MM.1S (cell line): ENCODE measurements at regions not wholly inside any gene's neighbourhood (a gene's known extent, or its start where the extent isn't known, plus 50 kb on each side); places are given as distances from the start of the nearest gene placed in this dataset.

Experiments
- DNase-seq: peaks from one replicate; pipeline ENCODE4 v3.0.0-alpha.2; 2015
- H2AFZ ChIP-seq: fragments of 300-600 bp; sonication (generic); 2 replicates; pipeline ENCODE4 v1.6.0; 2016; ENCODE audit warnings: antibody characterized with exemption, low read length
- H3F3A ChIP-seq: fragments of 300-600 bp; sonication (generic); 2 replicates; pipeline ENCODE4 v1.6.1; 2016; ENCODE audit warnings: mild to moderate bottlenecking, antibody characterized with exemption, low read length, moderate library complexity, mixed read lengths; ENCODE audit not compliant: insufficient read depth
- H3K27ac ChIP-seq: fragments of 300-600 bp; sonication (generic); 2 replicates; pipeline ENCODE4 v1.5.1; 2016; ENCODE audit warnings: mild to moderate bottlenecking, low read length
- H3K27me3 ChIP-seq: fragments of 300-600 bp; sonication (generic); replicated peaks from 2 replicates; pipeline ENCODE4 v1.6.0; 2016; ENCODE audit warnings: low read length; ENCODE audit not compliant: insufficient read depth
- H3K36me3 ChIP-seq: fragments of 300-600 bp; sonication (generic); replicated peaks from 2 replicates; pipeline ENCODE4 v1.6.1; 2016; ENCODE audit warnings: mild to moderate bottlenecking, low read length, mixed read lengths; ENCODE audit not compliant: insufficient read depth
- H3K4me1 ChIP-seq: fragments of 300-600 bp; sonication (generic); 2 replicates; pipeline ENCODE4 v1.6.1; 2016; ENCODE audit warnings: low read length, mixed read lengths
- H3K4me2 ChIP-seq: fragments of 300-600 bp; sonication (generic); 2 replicates; pipeline ENCODE4 v1.6.0; 2016; ENCODE audit warnings: low read depth, low read length
- H3K4me3 ChIP-seq: fragments of 300-600 bp; sonication (generic); 2 replicates; pipeline ENCODE4 v1.5.1; 2016; ENCODE audit warnings: low read length, mixed read lengths
- H3K79me2 ChIP-seq: fragments of 300-600 bp; sonication (generic); 2 replicates; pipeline ENCODE4 v1.6.1; 2016; ENCODE audit warnings: mixed run types, low read length, mixed read lengths
- H3K9ac ChIP-seq: fragments of 300-600 bp; sonication (generic); 2 replicates; pipeline ENCODE4 v1.6.1; 2016; ENCODE audit warnings: low read length, mixed read lengths
- H3K9me2 ChIP-seq: fragments of 300-600 bp; sonication (generic); replicated peaks from 2 replicates; pipeline ENCODE4 v1.6.1; 2016; ENCODE audit warnings: mild to moderate bottlenecking, low read length, mixed read lengths; ENCODE audit not compliant: insufficient read depth
- H3K9me3 ChIP-seq: fragments of 300-600 bp; sonication (generic); replicated peaks from 2 replicates; pipeline ENCODE4 v1.6.1; 2016; ENCODE audit warnings: mild to moderate bottlenecking, low read length, mixed read lengths; ENCODE audit not compliant: insufficient read depth
- H4K20me1 ChIP-seq: fragments of 300-600 bp; sonication (generic); 2 replicates; pipeline ENCODE4 v1.6.1; 2016; ENCODE audit warnings: mild to moderate bottlenecking, low read length, moderate library complexity, mixed read lengths; ENCODE audit not compliant: insufficient read depth
- EZH2 ChIP-seq: fragments of 300-600 bp; sonication (generic); optimal IDR thresholded peaks from 2 replicates; pipeline ENCODE3; 2017; ENCODE audit warnings: low read depth, mild to moderate bottlenecking, antibody characterized with exemption, low read length, mixed read lengths
- EZH2phosphoT487 ChIP-seq: fragments of 300-600 bp; sonication (generic); IDR thresholded peaks from 2 replicates; pipeline ENCODE4 v1.6.1; 2018; ENCODE audit warnings: antibody characterized with exemption, low read length
- TF ChIP-seq, protein P1 (sequence below): fragments of 300-600 bp; sonication (generic); IDR thresholded peaks from 2 replicates; pipeline ENCODE4 v1.5.1; 2016; ENCODE audit warnings: antibody characterized with exemption, low read length, mixed read lengths

- Histone ChIP-seq H4K20me1 (no peaks in the 10 kb centered on the region), H3F3A (no peaks in the 10 kb centered on the region), H3K9me2 (no peaks in the 10 kb centered on the region), H3K36me3 (no peaks in the 10 kb centered on the region), H3K9ac (no peak overlapping the region), H3K79me2 (no peaks in the 10 kb centered on the region), H3K4me1 (no peaks in the 10 kb centered on the region), H3K9me3 (no peaks in the 10 kb centered on the region), H3K27ac (no peak overlapping the region), H2AFZ (no peak overlapping the region), H3K4me3 (no peak overlapping the region), H3K27me3 (peaks cover 86% of the 10 kb centered on the region), H3K4me2 (no peak overlapping the region)
- no peak for DNase-seq
- TF ChIP-seq, protein P1, sequence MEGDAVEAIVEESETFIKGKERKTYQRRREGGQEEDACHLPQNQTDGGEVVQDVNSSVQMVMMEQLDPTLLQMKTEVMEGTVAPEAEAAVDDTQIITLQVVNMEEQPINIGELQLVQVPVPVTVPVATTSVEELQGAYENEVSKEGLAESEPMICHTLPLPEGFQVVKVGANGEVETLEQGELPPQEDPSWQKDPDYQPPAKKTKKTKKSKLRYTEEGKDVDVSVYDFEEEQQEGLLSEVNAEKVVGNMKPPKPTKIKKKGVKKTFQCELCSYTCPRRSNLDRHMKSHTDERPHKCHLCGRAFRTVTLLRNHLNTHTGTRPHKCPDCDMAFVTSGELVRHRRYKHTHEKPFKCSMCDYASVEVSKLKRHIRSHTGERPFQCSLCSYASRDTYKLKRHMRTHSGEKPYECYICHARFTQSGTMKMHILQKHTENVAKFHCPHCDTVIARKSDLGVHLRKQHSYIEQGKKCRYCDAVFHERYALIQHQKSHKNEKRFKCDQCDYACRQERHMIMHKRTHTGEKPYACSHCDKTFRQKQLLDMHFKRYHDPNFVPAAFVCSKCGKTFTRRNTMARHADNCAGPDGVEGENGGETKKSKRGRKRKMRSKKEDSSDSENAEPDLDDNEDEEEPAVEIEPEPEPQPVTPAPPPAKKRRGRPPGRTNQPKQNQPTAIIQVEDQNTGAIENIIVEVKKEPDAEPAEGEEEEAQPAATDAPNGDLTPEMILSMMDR, result no peak
- TF ChIP-seq EZH2 (no peak), EZH2phosphoT487 (no peak)
Measured at GRCh38 chr11:71322861-71323582, 70.6 kb upstream of the SHANK2 start.

- Histone ChIP-seq H3K79me2 (no peaks in the 10 kb centered on the region), H3K4me3 (no peak overlapping the region), H3K9me2 (no peaks in the 10 kb centered on the region), H2AFZ (no peak overlapping the region), H3K4me2 (no peak overlapping the region), H3K36me3 (no peaks in the 10 kb centered on the region), H3K4me1 (no peaks in the 10 kb centered on the region), H3K9me3 (no peaks in the 10 kb centered on the region), H3K27ac (no peak overlapping the region), H3K9ac (no peak overlapping the region), H3K27me3 (peaks cover 87% of the 10 kb centered on the region), H3F3A (no peaks in the 10 kb centered on the region), H4K20me1 (no peaks in the 10 kb centered on the region)
- DNase-seq, result no peak
- TF ChIP-seq EZH2phosphoT487, result no peak
- TF ChIP-seq, protein P1, result no peak
- TF ChIP-seq EZH2, result no peak
Measured at GRCh38 chr11:71322192-71322735, 69.9 kb upstream of the SHANK2 start.

DNA sequence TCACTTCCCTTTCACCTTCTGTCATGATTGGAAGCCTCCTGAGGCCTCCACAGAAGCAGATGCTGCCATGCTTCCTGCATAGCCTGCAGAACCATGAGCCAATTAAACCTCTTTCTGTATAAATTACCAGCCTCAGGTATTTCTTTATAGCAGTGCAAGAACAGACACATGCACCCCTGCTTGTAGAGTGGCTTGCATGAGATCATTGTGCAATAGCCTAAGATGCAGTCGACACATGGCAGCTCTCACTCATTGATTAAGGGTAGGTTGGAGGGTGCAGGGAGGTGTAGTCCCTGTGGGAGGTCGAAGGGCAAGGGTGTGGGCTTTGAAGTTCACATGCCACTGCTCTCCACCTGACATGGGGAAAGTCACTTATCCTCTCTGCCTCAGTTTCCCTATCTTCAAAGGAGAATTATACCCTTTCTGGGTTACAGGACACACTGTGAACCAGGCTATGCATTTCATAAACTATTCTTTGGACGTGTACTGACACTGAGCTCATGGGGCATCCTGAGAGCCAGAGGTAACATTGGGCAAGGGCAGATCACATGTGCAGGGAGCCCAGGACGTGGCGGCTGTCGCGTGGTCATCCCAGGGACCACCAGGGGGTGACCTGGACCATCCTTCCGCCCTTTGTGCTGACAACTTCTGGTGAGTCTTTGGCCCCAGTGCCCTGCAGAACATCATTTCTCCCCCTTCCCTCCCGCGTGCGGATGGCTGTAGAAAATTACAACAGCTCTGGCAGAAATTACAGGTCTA is 69.2 kb upstream of the SHANK2 start:
- no peak overlapping the region for H2AFZ ChIP-seq
- no peak overlapping the region for H3K4me2 ChIP-seq
- no peak overlapping the region for H3K4me3 ChIP-seq
- no peaks in the 10 kb centered on the region for H3K79me2 ChIP-seq
- H3K36me3 ChIP-seq, result no peaks in the 10 kb centered on the region
- H3K27ac ChIP-seq, result no peak overlapping the region
- peaks cover 86% of the 10 kb centered on the region for H3K27me3 ChIP-seq
- no peak for DNase-seq
- no peak for TF ChIP-seq EZH2phosphoT487
- no peak for TF ChIP-seq EZH2
- TF ChIP-seq, protein P1, result no peak
- H3K9me2 ChIP-seq, result no peaks in the 10 kb centered on the region
- no peaks in the 10 kb centered on the region for H4K20me1 ChIP-seq
- no peaks in the 10 kb centered on the region for H3K4me1 ChIP-seq
- H3F3A ChIP-seq, result no peaks in the 10 kb centered on the region
- H3K9ac ChIP-seq, result no peak overlapping the region
- no peaks in the 10 kb centered on the region for H3K9me3 ChIP-seq
